Neural progenitor cell (in vitro differentiated cells): ENCODE measurements at regions not wholly inside any gene's neighbourhood (a gene's known extent, or its start where the extent isn't known, plus 50 kb on each side); places are given as distances from the start of the nearest gene placed in this dataset.

ENCODE experiments used
- DNase-seq: peaks from one replicate; pipeline ENCODE4 v3.0.0-alpha.2; 2016; ENCODE audit warnings: low spot score
- H2AFZ ChIP-seq: fragments of 200-600 bp; sonication (generic); replicated peaks from 2 replicates; pipeline ENCODE4 v1.6.1; 2016; ENCODE audit warnings: antibody characterized with exemption
- H3F3A ChIP-seq: fragments of 200-600 bp; sonication (generic); 2 replicates; pipeline ENCODE4 v1.6.1; 2016; ENCODE audit warnings: antibody characterized with exemption, low read depth
- H3K27ac ChIP-seq: fragments of 200-600 bp; sonication (generic); 2 replicates; pipeline ENCODE4 v1.5.1; 2016; ENCODE audit warnings: mild to moderate bottlenecking
- H3K27me3 ChIP-seq: fragments of 200-600 bp; sonication (generic); 2 replicates; pipeline ENCODE4 v1.6.1; 2016; ENCODE audit warnings: mild to moderate bottlenecking, moderate library complexity
- H3K36me3 ChIP-seq: fragments of 200-600 bp; sonication (generic); 2 replicates; pipeline ENCODE4 v1.5.1; 2016
- H3K4me1 ChIP-seq: fragments of 200-600 bp; sonication (generic); 2 replicates; pipeline ENCODE4 v1.6.1; 2016; ENCODE audit warnings: mixed run types
- H3K4me2 ChIP-seq: fragments of 200-600 bp; sonication (generic); 2 replicates; pipeline ENCODE4 v1.6.1; 2016
- H3K4me3 ChIP-seq: fragments of 200-600 bp; sonication (generic); 2 replicates; pipeline ENCODE4 v1.5.1; 2016
- H3K79me2 ChIP-seq: fragments of 200-600 bp; sonication (generic); 2 replicates; pipeline ENCODE4 v1.6.1; 2016; ENCODE audit warnings: low read depth
- H3K9ac ChIP-seq: fragments of 200-600 bp; sonication (generic); 2 replicates; pipeline ENCODE4 v1.6.1; 2016
- H3K9me3 ChIP-seq: fragments of 200-600 bp; sonication (generic); 2 replicates; pipeline ENCODE4 v1.5.1; 2016; ENCODE audit warnings: low read depth
- H4K20me1 ChIP-seq: fragments of 200-600 bp; sonication (generic); 2 replicates; pipeline ENCODE4 v1.6.1; 2016; ENCODE audit warnings: low read depth
- H3K27ac Mint-ChIP-seq: 3 replicates; pipeline ENCODE4 v1.8.0; 2021; ENCODE audit warnings: mixed read lengths
- H3K27me3 Mint-ChIP-seq: 2 replicates; pipeline ENCODE4 v1.8.0; 2022; ENCODE audit warnings: low read depth, mild to moderate bottlenecking, inconsistent platforms, moderate library complexity, mixed read lengths; ENCODE audit not compliant: insufficient read depth
- H3K36me3 Mint-ChIP-seq: 3 replicates; pipeline ENCODE4 v1.8.0; 2021; ENCODE audit warnings: mixed read lengths
- H3K4me1 Mint-ChIP-seq: 3 replicates; pipeline ENCODE4 v1.8.0; 2021; ENCODE audit warnings: mixed read lengths
- H3K4me3 Mint-ChIP-seq: 3 replicates; pipeline ENCODE4 v1.8.0; 2021; ENCODE audit warnings: mild to moderate bottlenecking, moderate library complexity, mixed read lengths
- H3K9me3 Mint-ChIP-seq: 3 replicates; pipeline ENCODE4 v1.8.0; 2020; ENCODE audit warnings: mixed read lengths
- EZH2 ChIP-seq: fragments of 200-600 bp; sonication (generic); IDR thresholded peaks from 2 replicates; pipeline ENCODE4 v1.6.1; 2017; ENCODE audit warnings: antibody characterized with exemption, mild to moderate bottlenecking, moderate library complexity
- EZH2phosphoT487 ChIP-seq: fragments of 200-600 bp; sonication (generic); IDR thresholded peaks from 2 replicates; pipeline ENCODE4 v1.6.1; 2017; ENCODE audit warnings: antibody characterized with exemption
- TF ChIP-seq, protein P1 (sequence below): fragments of 200-600 bp; sonication (generic); IDR thresholded peaks from 2 replicates; pipeline ENCODE4 v1.5.1; 2017; ENCODE audit warnings: antibody characterized with exemption, mild to moderate bottlenecking

GRCh38 chr13:106376401-106377112 is 158.9 kb downstream of the EFNB2 start:
- peaks cover 44% of the 10 kb centered on the region for H3K4me1 Mint-ChIP-seq
- H3K4me3 Mint-ChIP-seq, result no peak overlapping the region
- Histone ChIP-seq H3K27ac (no peak overlapping the region), H3K4me1 (peaks cover 21% of the 10 kb centered on the region), H2AFZ (no peak overlapping the region), H3K36me3 (no peaks in the 10 kb centered on the region), H3K9me3 (no peaks in the 10 kb centered on the region), H3K79me2 (no peaks in the 10 kb centered on the region), H3K27me3 (no peaks in the 10 kb centered on the region), H3K9ac (no peak overlapping the region), H3F3A (peaks cover 7% of the 10 kb centered on the region), H3K4me2 (no peak overlapping the region), H3K4me3 (no peak overlapping the region), H4K20me1 (no peaks in the 10 kb centered on the region)
- H3K27ac Mint-ChIP-seq, result no peak overlapping the region
- DNase-seq, result no peak
- H3K9me3 Mint-ChIP-seq, result peaks cover 15% of the 10 kb centered on the region
- H3K36me3 Mint-ChIP-seq, result peaks cover 2% of the 10 kb centered on the region
- H3K27me3 Mint-ChIP-seq, result peaks cover 6% of the 10 kb centered on the region
- TF ChIP-seq, protein P1, sequence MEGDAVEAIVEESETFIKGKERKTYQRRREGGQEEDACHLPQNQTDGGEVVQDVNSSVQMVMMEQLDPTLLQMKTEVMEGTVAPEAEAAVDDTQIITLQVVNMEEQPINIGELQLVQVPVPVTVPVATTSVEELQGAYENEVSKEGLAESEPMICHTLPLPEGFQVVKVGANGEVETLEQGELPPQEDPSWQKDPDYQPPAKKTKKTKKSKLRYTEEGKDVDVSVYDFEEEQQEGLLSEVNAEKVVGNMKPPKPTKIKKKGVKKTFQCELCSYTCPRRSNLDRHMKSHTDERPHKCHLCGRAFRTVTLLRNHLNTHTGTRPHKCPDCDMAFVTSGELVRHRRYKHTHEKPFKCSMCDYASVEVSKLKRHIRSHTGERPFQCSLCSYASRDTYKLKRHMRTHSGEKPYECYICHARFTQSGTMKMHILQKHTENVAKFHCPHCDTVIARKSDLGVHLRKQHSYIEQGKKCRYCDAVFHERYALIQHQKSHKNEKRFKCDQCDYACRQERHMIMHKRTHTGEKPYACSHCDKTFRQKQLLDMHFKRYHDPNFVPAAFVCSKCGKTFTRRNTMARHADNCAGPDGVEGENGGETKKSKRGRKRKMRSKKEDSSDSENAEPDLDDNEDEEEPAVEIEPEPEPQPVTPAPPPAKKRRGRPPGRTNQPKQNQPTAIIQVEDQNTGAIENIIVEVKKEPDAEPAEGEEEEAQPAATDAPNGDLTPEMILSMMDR, result peak; percentile 24
- TF ChIP-seq EZH2, result no peak
- no peak for TF ChIP-seq EZH2phosphoT487

GRCh38 chr13:106375085-106375484 is 160.4 kb downstream of the EFNB2 start:
- H3K4me3 ChIP-seq, result no peak overlapping the region
- no peaks in the 10 kb centered on the region for H3K27me3 ChIP-seq
- no peak for DNase-seq
- no peak overlapping the region for H3K4me2 ChIP-seq
- peaks cover 2% of the 10 kb centered on the region for H3K36me3 Mint-ChIP-seq
- peaks cover 5% of the 10 kb centered on the region for H3K27me3 Mint-ChIP-seq
- no peak overlapping the region for H3K9ac ChIP-seq
- no peak overlapping the region for H2AFZ ChIP-seq
- no peak overlapping the region for H3K27ac ChIP-seq
- no peaks in the 10 kb centered on the region for H3K36me3 ChIP-seq
- H3F3A ChIP-seq, result peaks cover 6% of the 10 kb centered on the region
- no peak overlapping the region for H3K27ac Mint-ChIP-seq
- H3K4me1 ChIP-seq, result peaks cover 8% of the 10 kb centered on the region
- no peak overlapping the region for H3K4me3 Mint-ChIP-seq
- H3K9me3 Mint-ChIP-seq, result peaks cover 15% of the 10 kb centered on the region
- H3K9me3 ChIP-seq, result no peaks in the 10 kb centered on the region
- H3K4me1 Mint-ChIP-seq, result peaks cover 30% of the 10 kb centered on the region
- no peaks in the 10 kb centered on the region for H3K79me2 ChIP-seq
- H4K20me1 ChIP-seq, result no peaks in the 10 kb centered on the region
- TF ChIP-seq, protein P1, result no peak
- TF ChIP-seq EZH2phosphoT487 (no peak), EZH2 (no peak)

GRCh38 chr13:106374631-106375030 is 160.8 kb downstream of the EFNB2 start:
- H3K4me3 Mint-ChIP-seq, result no peak overlapping the region
- H3K36me3 ChIP-seq, result no peaks in the 10 kb centered on the region
- H3K27ac ChIP-seq, result no peak overlapping the region
- H3K9me3 Mint-ChIP-seq, result peaks cover 15% of the 10 kb centered on the region
- no peaks in the 10 kb centered on the region for H3K27me3 ChIP-seq
- H3K27me3 Mint-ChIP-seq, result peaks cover 2% of the 10 kb centered on the region
- DNase-seq, result no peak
- H3K9me3 ChIP-seq, result no peaks in the 10 kb centered on the region
- TF ChIP-seq, protein P1, result no peak
- TF ChIP-seq EZH2phosphoT487, result no peak
- no peak for TF ChIP-seq EZH2
- no peak overlapping the region for H3K4me3 ChIP-seq
- H3K36me3 Mint-ChIP-seq, result peaks cover 2% of the 10 kb centered on the region
- H2AFZ ChIP-seq, result no peak overlapping the region
- no peak overlapping the region for H3K27ac Mint-ChIP-seq
- H3K79me2 ChIP-seq, result no peaks in the 10 kb centered on the region
- H4K20me1 ChIP-seq, result no peaks in the 10 kb centered on the region
- peaks cover 8% of the 10 kb centered on the region for H3K4me1 ChIP-seq
- no peak overlapping the region for H3K4me2 ChIP-seq
- peaks cover 28% of the 10 kb centered on the region for H3K4me1 Mint-ChIP-seq
- H3F3A ChIP-seq, result peaks cover 1% of the 10 kb centered on the region
- H3K9ac ChIP-seq, result no peak overlapping the region
